Panc1 (cell line): ENCODE measurements at regions not wholly inside any gene's neighbourhood (a gene's known extent, or its start where the extent isn't known, plus 50 kb on each side); places are given as distances from the start of the nearest gene placed in this dataset.

Source experiments
- CTCF ChIP-seq: fragments of 450-650 bp; IDR thresholded peaks from 2 replicates; pipeline ENCODE4 v1.5.1; 2017; ENCODE audit warnings: mild to moderate bottlenecking
- POLR2AphosphoS5 ChIP-seq: IDR thresholded peaks from 2 replicates; pipeline ENCODE4 v1.6.1; 2012; ENCODE audit warnings: mild to moderate bottlenecking, low read depth, low read length, moderate library complexity
- TCF7L2 ChIP-seq: IDR thresholded peaks from 2 replicates; pipeline ENCODE4 v1.6.1; 2011; ENCODE audit warnings: mild to moderate bottlenecking, low read depth, low read length, inconsistent platforms

GRCh38 chr12:132433641-132434395 is 56.1 kb upstream of the FBRSL1 start:
- TF ChIP-seq CTCF (no peak), POLR2AphosphoS5 (no peak), TCF7L2 (no peak)
